H1 (cell line): ENCODE measurements at regions not wholly inside any gene's neighbourhood (a gene's known extent, or its start where the extent isn't known, plus 50 kb on each side); places are given as distances from the start of the nearest gene placed in this dataset.

Experiments
- CHD7 ChIP-seq: fragments of 300-600 bp; sonication (generic); IDR thresholded peaks from 2 replicates; pipeline ENCODE4 v1.7.1; 2012; ENCODE audit warnings: low read length, moderate library complexity, mild to moderate bottlenecking, inconsistent platforms; ENCODE audit not compliant: insufficient replicate concordance
- SIX5 ChIP-seq: IDR thresholded peaks from 2 replicates; pipeline ENCODE4 v1.6.1; 2011; ENCODE audit warnings: mild to moderate bottlenecking, low read depth, low read length

GRCh38 chr10:130772676-130773075, 538.8 kb downstream of the TCERG1L start (continued):
- no peak for TF ChIP-seq CHD7
- TF ChIP-seq SIX5: no peak
